PFSK-1 (cell line): ENCODE measurements at regions not wholly inside any gene's neighbourhood (a gene's known extent, or its start where the extent isn't known, plus 50 kb on each side); places are given as distances from the start of the nearest gene placed in this dataset.

Source experiments
- POLR2AphosphoS5 ChIP-seq: IDR thresholded peaks from 2 replicates; pipeline ENCODE4 v1.6.1; 2012; ENCODE audit warnings: low read depth, mild to moderate bottlenecking, control low read depth, low read length, moderate library complexity
- TAF1 ChIP-seq: IDR thresholded peaks from 2 replicates; pipeline ENCODE4 v1.6.1; 2012; ENCODE audit warnings: low read length, control low read depth, borderline replicate concordance; ENCODE audit not compliant: insufficient read depth

DNA sequence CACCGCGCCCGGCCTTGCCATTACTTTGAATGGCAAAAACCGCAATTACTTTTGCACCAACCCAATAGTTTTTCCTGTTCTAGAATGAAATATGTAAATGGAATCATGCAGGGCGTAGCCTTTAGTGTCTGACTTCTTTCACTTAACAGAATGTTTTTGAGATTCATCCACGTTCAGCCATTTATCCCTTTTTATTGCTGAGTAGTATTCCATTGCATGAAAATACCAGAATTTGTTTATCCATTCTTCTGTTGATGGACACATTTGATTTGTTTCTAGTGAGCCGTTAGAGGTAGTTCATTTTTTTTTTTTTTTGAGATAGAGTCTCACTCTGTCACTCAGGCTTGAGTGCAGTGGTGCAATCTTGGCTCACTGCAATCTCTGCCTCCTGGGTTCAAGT lies 90.6 kb downstream of the SLC25A47 start:
- no peak for TF ChIP-seq TAF1
- TF ChIP-seq POLR2AphosphoS5, result no peak
